B cell (primary cell): ENCODE measurements at regions not wholly inside any gene's neighbourhood (a gene's known extent, or its start where the extent isn't known, plus 50 kb on each side); places are given as distances from the start of the nearest gene placed in this dataset.

Experiments used
- ATAC-seq: fragments of 200-7000 bp; cut with Tn5 transposase; one replicate; pipeline ENCODE4 v1.10.0; 2021; ENCODE audit warnings: low read depth, mild to moderate bottlenecking, moderate number of reproducible peaks, moderate library complexity
- CTCF ChIA-PET: fragments of 350-600 bp; sonication (Branson Sonifier 250); formaldehyde crosslinking; loops from one replicate; lab custom pipeline; 2021; ENCODE audit warnings: antibody characterized with exemption, inconsistent platforms; lab: Charles Lee
- POLR2A ChIA-PET: fragments of 350-600 bp; sonication (Branson Sonifier 250); formaldehyde crosslinking; loops from one replicate; lab custom pipeline; 2021; ENCODE audit warnings: antibody characterized with exemption; lab: Charles Lee
- DNase-seq: peaks from one replicate; pipeline ENCODE4 v3.0.0; 2013
- H2AFZ ChIP-seq: 2 replicates; pipeline ENCODE4 v1.6.1; 2012; ENCODE audit warnings: mild to moderate bottlenecking, low read depth, low read length; ENCODE audit not compliant: insufficient read depth, poor library complexity, severe bottlenecking
- H3K27ac ChIP-seq, 2 donors: 1 replicate in 1 of 2; 2 replicates in 1 of 2; pipeline ENCODE4 v1.5.1; 2012 to 2013; ENCODE audit warnings: low read length in 2 of 2, mild to moderate bottlenecking in 2 of 2, moderate library complexity in 1 of 2
- H3K27me3 ChIP-seq, 4 experiments: fragments of 200-600 bp in 1 of 4; sonication (generic) in 1 of 4; replicated peaks in 1 of 4; 1 replicate in 2 of 4; 2 replicates in 2 of 4; pipeline versions ENCODE4 v1.6.1 to v1.7.0; 2013 to 2016; ENCODE audit warnings: low read length in 3 of 4, mild to moderate bottlenecking in 2 of 4, mixed read lengths in 1 of 4, moderate library complexity in 1 of 4; ENCODE audit not compliant: insufficient read depth in 4 of 4, control insufficient read depth in 3 of 4; ENCODE audit errors: control extremely low read depth in 1 of 4
- H3K36me3 ChIP-seq, 2 experiments: replicated peaks in 1 of 2; 1 replicate in 1 of 2; 2 replicates in 1 of 2; pipeline versions ENCODE4 v1.6.1 to v1.7.1; 2013; ENCODE audit warnings: low read length in 1 of 2; ENCODE audit not compliant: insufficient read depth in 2 of 2, control insufficient read depth in 1 of 2; ENCODE audit errors: control extremely low read depth in 1 of 2, extremely low read depth in 1 of 2
- H3K4me1 ChIP-seq, 2 donors: fragments of 200-600 bp in 1 of 2; sonication (generic) in 1 of 2; 1 replicate in 1 of 2; 2 replicates in 1 of 2; pipeline versions ENCODE4 v1.5.1 to v1.6.1; 2013 to 2017; ENCODE audit warnings: low read length in 2 of 2; ENCODE audit not compliant: control insufficient read depth in 2 of 2, insufficient read depth in 2 of 2
- H3K4me2 ChIP-seq: replicated peaks from 2 replicates; pipeline ENCODE3; 2012; ENCODE audit warnings: mild to moderate bottlenecking, low read depth, low read length; ENCODE audit not compliant: poor library complexity, severe bottlenecking
- H3K4me3 ChIP-seq, 5 experiments: fragments of 200-600 bp in 1 of 5; sonication (generic) in 1 of 5; 1 replicate in 3 of 5; 2 replicates in 2 of 5; pipeline versions ENCODE4 v1.5.1 to v1.7.0; 2011 to 2016; ENCODE audit warnings: low read length in 4 of 5, mild to moderate bottlenecking in 4 of 5, low read depth in 2 of 5, control low read depth in 1 of 5, moderate library complexity in 1 of 5; ENCODE audit not compliant: insufficient read depth in 1 of 5; ENCODE audit errors: control extremely low read depth in 1 of 5, extremely low read depth in 1 of 5
- H3K79me2 ChIP-seq: fragments of 200-600 bp; sonication (generic); one replicate; pipeline ENCODE4 v1.6.0; 2016; ENCODE audit warnings: low read length; ENCODE audit not compliant: control insufficient read depth, insufficient read depth
- H3K9ac ChIP-seq: fragments of 200-600 bp; sonication (generic); 2 replicates; pipeline ENCODE4 v1.6.1; 2017; ENCODE audit warnings: mild to moderate bottlenecking, low read length, moderate library complexity
- H3K9me3 ChIP-seq, 3 donors: one replicate each; pipeline versions ENCODE4 v1.6.1 to v1.7.1; 2013; ENCODE audit warnings: low read length in 2 of 3; ENCODE audit not compliant: control insufficient read depth in 2 of 3, insufficient read depth in 1 of 3; ENCODE audit errors: control extremely low read depth in 1 of 3
- H4K20me1 ChIP-seq: 2 replicates; pipeline ENCODE4 v1.6.0; 2012; ENCODE audit warnings: mild to moderate bottlenecking, low read length; ENCODE audit not compliant: insufficient read depth, control insufficient read depth, poor library complexity, severe bottlenecking
- H3K27ac Mint-ChIP-seq: one replicate; pipeline ENCODE4 v1.8.0; 2021; ENCODE audit warnings: mixed read lengths
- H3K27me3 Mint-ChIP-seq: one replicate; pipeline ENCODE4 v1.8.0; 2021; ENCODE audit warnings: mixed read lengths
- H3K4me1 Mint-ChIP-seq: one replicate; pipeline ENCODE4 v1.8.0; 2021; ENCODE audit warnings: mixed read lengths
- H3K4me3 Mint-ChIP-seq: one replicate; pipeline ENCODE4 v1.8.0; 2021; ENCODE audit warnings: mixed read lengths
- H3K9me3 Mint-ChIP-seq: one replicate; pipeline ENCODE4 v1.8.0; 2022; ENCODE audit warnings: mixed read lengths; ENCODE audit not compliant: insufficient read depth
- EZH2 ChIP-seq: IDR thresholded peaks from 2 replicates; pipeline ENCODE4 v1.6.1; 2012; ENCODE audit warnings: borderline replicate concordance, low read depth, mild to moderate bottlenecking, moderate library complexity, low read length; ENCODE audit not compliant: insufficient read depth, poor library complexity, severe bottlenecking
- WGBS: methylation state at CpG from one replicate; pipeline ENCODE4 v1.1.5; 2013; ENCODE audit warnings: missing lambda C conversion rate; ENCODE audit not compliant: insufficient coverage; 5-methylcytosine and 5-hydroxymethylcytosine counted together
- intact Hi-C: fragments of 100-400 bp; cut with micrococcal nuclease; formaldehyde crosslinking; loops from one replicate; pipeline ENCODE4 v1.10.0; 2022
- TF ChIP-seq, protein P1 (sequence below): fragments of 200-600 bp; IDR thresholded peaks from one replicate; pipeline ENCODE4 v1.8.0; 2022; ENCODE audit warnings: antibody characterized with exemption, mild to moderate bottlenecking

DNA sequence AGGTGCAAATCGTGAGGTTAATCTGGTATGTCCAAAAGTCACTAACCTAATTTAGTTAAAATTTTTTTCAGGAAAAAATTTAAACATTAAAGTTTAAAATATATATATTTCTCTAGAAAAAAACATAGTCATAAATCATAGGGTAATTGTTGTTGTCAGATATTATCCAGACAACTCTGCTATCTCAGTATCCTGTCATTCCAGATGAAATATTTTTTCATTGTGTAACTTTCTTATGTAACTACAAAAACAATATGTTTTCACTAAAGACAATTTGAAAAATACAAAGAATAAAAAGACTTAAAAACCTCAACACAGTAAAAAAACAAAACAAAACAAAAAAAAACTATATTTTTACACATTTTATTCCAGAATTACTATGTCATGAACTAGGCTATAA is 57.6 kb downstream of the TENT5A start:
- intact Hi-C loops = no loop called here
- H3K4me2 ChIP-seq = no peak overlapping the region
- no peaks in the 10 kb centered on the region for H3K79me2 ChIP-seq
- no peak overlapping the region for H3K9ac ChIP-seq
- H2AFZ ChIP-seq = no peak overlapping the region
- H3K27me3 Mint-ChIP-seq = no peaks in the 10 kb centered on the region
- no peaks in the 10 kb centered on the region for H3K9me3 Mint-ChIP-seq
- TF ChIP-seq EZH2 = no peak
- TF ChIP-seq, protein P1, sequence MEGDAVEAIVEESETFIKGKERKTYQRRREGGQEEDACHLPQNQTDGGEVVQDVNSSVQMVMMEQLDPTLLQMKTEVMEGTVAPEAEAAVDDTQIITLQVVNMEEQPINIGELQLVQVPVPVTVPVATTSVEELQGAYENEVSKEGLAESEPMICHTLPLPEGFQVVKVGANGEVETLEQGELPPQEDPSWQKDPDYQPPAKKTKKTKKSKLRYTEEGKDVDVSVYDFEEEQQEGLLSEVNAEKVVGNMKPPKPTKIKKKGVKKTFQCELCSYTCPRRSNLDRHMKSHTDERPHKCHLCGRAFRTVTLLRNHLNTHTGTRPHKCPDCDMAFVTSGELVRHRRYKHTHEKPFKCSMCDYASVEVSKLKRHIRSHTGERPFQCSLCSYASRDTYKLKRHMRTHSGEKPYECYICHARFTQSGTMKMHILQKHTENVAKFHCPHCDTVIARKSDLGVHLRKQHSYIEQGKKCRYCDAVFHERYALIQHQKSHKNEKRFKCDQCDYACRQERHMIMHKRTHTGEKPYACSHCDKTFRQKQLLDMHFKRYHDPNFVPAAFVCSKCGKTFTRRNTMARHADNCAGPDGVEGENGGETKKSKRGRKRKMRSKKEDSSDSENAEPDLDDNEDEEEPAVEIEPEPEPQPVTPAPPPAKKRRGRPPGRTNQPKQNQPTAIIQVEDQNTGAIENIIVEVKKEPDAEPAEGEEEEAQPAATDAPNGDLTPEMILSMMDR = no peak
- H3K4me1 ChIP-seq = peaks cover 0 to 7% of the 10 kb centered on the region in 2 donors
- no CpG with 5 or more reads among the region's 1 CpG for WGBS
- CTCF ChIA-PET = no interaction called here
- no peak overlapping the region for H3K27ac ChIP-seq
- H3K9me3 ChIP-seq = no peaks in the 10 kb centered on the region
- ATAC-seq (no peak), DNase-seq (no peak)
- no peaks in the 10 kb centered on the region for H3K36me3 ChIP-seq
- no peaks in the 10 kb centered on the region for H4K20me1 ChIP-seq
- no peak overlapping the region for H3K4me3 ChIP-seq
- POLR2A ChIA-PET = no interaction called here
- H3K27me3 ChIP-seq = no peaks in the 10 kb centered on the region
- H3K4me3 Mint-ChIP-seq = no peak overlapping the region
- peaks cover 3% of the 10 kb centered on the region for H3K4me1 Mint-ChIP-seq
- no peak overlapping the region for H3K27ac Mint-ChIP-seq

DNA sequence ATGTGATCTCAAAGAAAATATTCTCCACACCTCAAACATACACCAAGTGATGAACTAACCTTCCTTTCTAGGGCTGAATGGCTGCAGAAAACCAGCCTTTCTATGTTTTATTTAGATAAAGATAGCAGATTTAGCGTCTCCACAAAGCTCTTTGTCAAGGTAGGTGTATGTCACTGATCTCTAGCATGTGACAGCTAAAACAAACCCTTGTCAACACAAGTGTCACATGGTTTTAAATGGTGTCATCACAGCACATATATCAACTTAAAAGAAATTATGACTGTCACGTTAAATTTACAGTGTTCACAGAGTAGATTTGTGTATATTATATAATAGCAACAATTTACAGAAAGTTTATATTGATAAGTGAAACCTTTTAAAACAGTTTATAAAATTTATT is 58.3 kb downstream of the TENT5A start:
- no peak for TF ChIP-seq EZH2
- TF ChIP-seq, protein P1 = no peak

More for the DNA sequence above, 58.3 kb downstream of the TENT5A start:
- DNase-seq (no peak), ATAC-seq (no peak)
- intact Hi-C loops = no loop called here
- H3K4me3 Mint-ChIP-seq = no peak overlapping the region
- H3K27ac Mint-ChIP-seq = no peak overlapping the region
- WGBS = no CpG with 5 or more reads among the region's 2 CpGs
- Histone ChIP-seq H3K4me3 (no peak overlapping the region), H2AFZ (no peak overlapping the region), H3K4me2 (no peak overlapping the region), H3K27ac (no peak overlapping the region), H4K20me1 (no peaks in the 10 kb centered on the region), H3K79me2 (no peaks in the 10 kb centered on the region), H3K4me1 (peaks cover 0 to 7% of the 10 kb centered on the region in 2 donors), H3K9me3 (no peaks in the 10 kb centered on the region), H3K27me3 (no peaks in the 10 kb centered on the region), H3K36me3 (no peaks in the 10 kb centered on the region), H3K9ac (no peak overlapping the region)
- H3K4me1 Mint-ChIP-seq = peaks cover 3% of the 10 kb centered on the region
- CTCF ChIA-PET = no interaction called here
- no peaks in the 10 kb centered on the region for H3K9me3 Mint-ChIP-seq
- no peaks in the 10 kb centered on the region for H3K27me3 Mint-ChIP-seq
- POLR2A ChIA-PET = no interaction called here
